PFSK-1 (cell line): ENCODE measurements at regions not wholly inside any gene's neighbourhood (a gene's known extent, or its start where the extent isn't known, plus 50 kb on each side); places are given as distances from the start of the nearest gene placed in this dataset.

Experiments
- POLR2AphosphoS5 ChIP-seq: IDR thresholded peaks from 2 replicates; pipeline ENCODE4 v1.6.1; 2012; ENCODE audit warnings: low read depth, mild to moderate bottlenecking, control low read depth, low read length, moderate library complexity
- SIN3A ChIP-seq: IDR thresholded peaks from 2 replicates; pipeline ENCODE4 v1.6.1; 2012; ENCODE audit warnings: mild to moderate bottlenecking, low read length, moderate library complexity, borderline replicate concordance; ENCODE audit not compliant: insufficient read depth
- TF ChIP-seq, protein P1 (sequence below), 2 experiments: IDR thresholded peaks; 2 replicates each; pipeline versions ENCODE4 v1.6.1 to v1.8.0; 2011 to 2012; ENCODE audit warnings: low read depth in 2 of 2, low read length in 2 of 2, control low read depth in 1 of 2, inconsistent platforms in 1 of 2, mild to moderate bottlenecking in 1 of 2, moderate library complexity in 1 of 2; ENCODE audit not compliant: insufficient read depth in 1 of 2

- TF ChIP-seq POLR2AphosphoS5, result no peak
- TF ChIP-seq SIN3A, result no peak
- TF ChIP-seq, protein P1, sequence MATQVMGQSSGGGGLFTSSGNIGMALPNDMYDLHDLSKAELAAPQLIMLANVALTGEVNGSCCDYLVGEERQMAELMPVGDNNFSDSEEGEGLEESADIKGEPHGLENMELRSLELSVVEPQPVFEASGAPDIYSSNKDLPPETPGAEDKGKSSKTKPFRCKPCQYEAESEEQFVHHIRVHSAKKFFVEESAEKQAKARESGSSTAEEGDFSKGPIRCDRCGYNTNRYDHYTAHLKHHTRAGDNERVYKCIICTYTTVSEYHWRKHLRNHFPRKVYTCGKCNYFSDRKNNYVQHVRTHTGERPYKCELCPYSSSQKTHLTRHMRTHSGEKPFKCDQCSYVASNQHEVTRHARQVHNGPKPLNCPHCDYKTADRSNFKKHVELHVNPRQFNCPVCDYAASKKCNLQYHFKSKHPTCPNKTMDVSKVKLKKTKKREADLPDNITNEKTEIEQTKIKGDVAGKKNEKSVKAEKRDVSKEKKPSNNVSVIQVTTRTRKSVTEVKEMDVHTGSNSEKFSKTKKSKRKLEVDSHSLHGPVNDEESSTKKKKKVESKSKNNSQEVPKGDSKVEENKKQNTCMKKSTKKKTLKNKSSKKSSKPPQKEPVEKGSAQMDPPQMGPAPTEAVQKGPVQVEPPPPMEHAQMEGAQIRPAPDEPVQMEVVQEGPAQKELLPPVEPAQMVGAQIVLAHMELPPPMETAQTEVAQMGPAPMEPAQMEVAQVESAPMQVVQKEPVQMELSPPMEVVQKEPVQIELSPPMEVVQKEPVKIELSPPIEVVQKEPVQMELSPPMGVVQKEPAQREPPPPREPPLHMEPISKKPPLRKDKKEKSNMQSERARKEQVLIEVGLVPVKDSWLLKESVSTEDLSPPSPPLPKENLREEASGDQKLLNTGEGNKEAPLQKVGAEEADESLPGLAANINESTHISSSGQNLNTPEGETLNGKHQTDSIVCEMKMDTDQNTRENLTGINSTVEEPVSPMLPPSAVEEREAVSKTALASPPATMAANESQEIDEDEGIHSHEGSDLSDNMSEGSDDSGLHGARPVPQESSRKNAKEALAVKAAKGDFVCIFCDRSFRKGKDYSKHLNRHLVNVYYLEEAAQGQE (IDR thresholded peaks at IDR 0.05; ENCODE audit: insufficient read depth in 1 of 2, low read depth in 2 of 2, low read length in 2 of 2), result no peak
These were observed 372.9 kb downstream of the C12orf50 start for GRCh38 chr12:87656311-87656710.
